ENCODE measurements at regions not wholly inside any gene's neighbourhood (a gene's known extent, or its start where the extent isn't known, plus 50 kb on each side); places are given as distances from the start of the nearest gene placed in this dataset.

- Histone ChIP-seq H2AFZ (ENCODE audit: insufficient read depth, low read length, poor library complexity) (no peak overlapping the region), H3K9me3 (ENCODE audit: insufficient read depth, low read depth, low read length) (no peaks in the 10 kb centered on the region), H2BK12ac (ENCODE audit: low read length) (peak overlapping the region; percentile 89), H2BK5ac (ENCODE audit: low read depth, low read length, poor library complexity) (peak overlapping the region; percentile 32), H3K4ac (ENCODE audit: low read depth, low read length) (no peak overlapping the region), H2AK5ac (ENCODE audit: low read length) (no peak overlapping the region), H3K9ac (ENCODE audit: low read length) (no peak overlapping the region), H3K27ac (ENCODE audit: low read depth, low read length) (no peak overlapping the region), H4K91ac (ENCODE audit: low read depth, low read length) (no peak overlapping the region), H3K36me3 (ENCODE audit: control insufficient read depth in 1 of 2, insufficient read depth in 2 of 2, low read length in 2 of 2) (no peaks in the 10 kb centered on the region), H4K8ac (ENCODE audit: low read depth, low read length) (no peak overlapping the region), H3K79me2 (ENCODE audit: control insufficient read depth, insufficient read depth, low read length, poor library complexity) (no peaks in the 10 kb centered on the region), H3K18ac (ENCODE audit: low read length) (no peak overlapping the region), H3K27me3 (ENCODE audit: insufficient read depth, low read length) (no peaks in the 10 kb centered on the region), H3K79me1 (ENCODE audit: low read length) (peaks cover 4% of the 10 kb centered on the region), H3K4me3 (ENCODE audit: low read depth, low read length) (no peak overlapping the region), H3K23ac (ENCODE audit: low read length) (no peak overlapping the region), H2BK120ac (ENCODE audit: insufficient read depth, low read length, poor library complexity) (no peak overlapping the region), H4K12ac (ENCODE audit: low read depth, low read length) (no peak overlapping the region), H3K14ac (ENCODE audit: low read length) (no peak overlapping the region), H3K4me2 (ENCODE audit: low read length) (no peak overlapping the region), H3K4me1 (ENCODE audit: control insufficient read depth in 1 of 2, insufficient read depth in 2 of 2, low read length in 2 of 2) (peaks cover 18 to 33% of the 10 kb centered on the region in 2 experiments)
- peak; percentile 57 to 89 for DNase-seq
- no CpG with 5 or more reads among the region's 4 CpGs for WGBS (ENCODE audit: extremely low coverage, insufficient coverage, insufficient read length)
These were observed 379.5 kb upstream of the SEMA6D start for GRCh38 chr15:47337836-47338235.

GRCh38 chr15:47338771-47339170, 378.5 kb upstream of the SEMA6D start:
- Histone ChIP-seq H3K36me3 (ENCODE audit: control insufficient read depth in 1 of 2, insufficient read depth in 2 of 2, low read length in 2 of 2) (no peaks in the 10 kb centered on the region), H2BK120ac (ENCODE audit: insufficient read depth, low read length, poor library complexity) (peak overlapping the region; percentile 9), H3K23ac (ENCODE audit: low read length) (no peak overlapping the region)

GRCh38 chr15:47339800-47340570, 377.3 kb upstream of the SEMA6D start:
- no peak overlapping the region for H3K4me2 ChIP-seq (ENCODE audit: low read length)
- no peak overlapping the region for H4K8ac ChIP-seq (ENCODE audit: low read depth, low read length)
- peaks cover 18 to 26% of the 10 kb centered on the region in 2 experiments for H3K4me1 ChIP-seq (ENCODE audit: control insufficient read depth in 1 of 2, insufficient read depth in 2 of 2, low read length in 2 of 2)
- no peaks in the 10 kb centered on the region for H3K27me3 ChIP-seq (ENCODE audit: insufficient read depth, low read length)
- H3K79me2 ChIP-seq (ENCODE audit: control insufficient read depth, insufficient read depth, low read length, poor library complexity): no peaks in the 10 kb centered on the region
- no peak overlapping the region for H3K14ac ChIP-seq (ENCODE audit: low read length)
- H4K12ac ChIP-seq (ENCODE audit: low read depth, low read length): no peak overlapping the region
- no peak overlapping the region for H3K4me3 ChIP-seq (ENCODE audit: low read depth, low read length)
- no peak overlapping the region for H3K18ac ChIP-seq (ENCODE audit: low read length)
- WGBS (ENCODE audit: extremely low coverage, insufficient coverage, insufficient read length): no CpG with 5 or more reads among the region's 4 CpGs
- H2BK120ac ChIP-seq (ENCODE audit: insufficient read depth, low read length, poor library complexity): no peak overlapping the region
- H3K27ac ChIP-seq (ENCODE audit: low read depth, low read length): peak overlapping the region; percentile 39
- H4K91ac ChIP-seq (ENCODE audit: low read depth, low read length): peak overlapping the region; percentile 75
- H3K4ac ChIP-seq (ENCODE audit: low read depth, low read length): no peak overlapping the region
- H3K79me1 ChIP-seq (ENCODE audit: low read length): peaks cover 4% of the 10 kb centered on the region
- H2BK12ac ChIP-seq (ENCODE audit: low read length): no peak overlapping the region
- H2BK5ac ChIP-seq (ENCODE audit: low read depth, low read length, poor library complexity): peak overlapping the region; percentile 39
- peak; percentile 81 to 92 for DNase-seq
- H2AK5ac ChIP-seq (ENCODE audit: low read length): no peak overlapping the region
- no peaks in the 10 kb centered on the region for H3K9me3 ChIP-seq (ENCODE audit: insufficient read depth, low read depth, low read length)
- H3K9ac ChIP-seq (ENCODE audit: low read length): no peak overlapping the region
- H3K23ac ChIP-seq (ENCODE audit: low read length): no peak overlapping the region
- no peak overlapping the region for H2AFZ ChIP-seq (ENCODE audit: insufficient read depth, low read length, poor library complexity)
- H3K36me3 ChIP-seq (ENCODE audit: control insufficient read depth in 1 of 2, insufficient read depth in 2 of 2, low read length in 2 of 2): no peaks in the 10 kb centered on the region

More at GRCh38 chr15:47338771-47339170, 378.5 kb upstream of the SEMA6D start:
- H2BK12ac ChIP-seq (ENCODE audit: low read length): no peak overlapping the region
- H3K14ac ChIP-seq (ENCODE audit: low read length): no peak overlapping the region
- DNase-seq: peak; percentile 59 to 91
- peak overlapping the region; percentile 18 for H2BK5ac ChIP-seq (ENCODE audit: low read depth, low read length, poor library complexity)
- no peak overlapping the region for H3K4me3 ChIP-seq (ENCODE audit: low read depth, low read length)
- H4K12ac ChIP-seq (ENCODE audit: low read depth, low read length): no peak overlapping the region
- peak overlapping the region; percentile 61 for H3K27ac ChIP-seq (ENCODE audit: low read depth, low read length)
- H3K18ac ChIP-seq (ENCODE audit: low read length): no peak overlapping the region
- H2AK5ac ChIP-seq (ENCODE audit: low read length): no peak overlapping the region
- peaks cover 4% of the 10 kb centered on the region for H3K79me1 ChIP-seq (ENCODE audit: low read length)
- no CpG with 5 or more reads among the region's 3 CpGs for WGBS (ENCODE audit: extremely low coverage, insufficient coverage, insufficient read length)
- no peaks in the 10 kb centered on the region for H3K27me3 ChIP-seq (ENCODE audit: insufficient read depth, low read length)
- H3K9me3 ChIP-seq (ENCODE audit: insufficient read depth, low read depth, low read length): no peaks in the 10 kb centered on the region
- H4K8ac ChIP-seq (ENCODE audit: low read depth, low read length): no peak overlapping the region
- no peak overlapping the region for H3K4me2 ChIP-seq (ENCODE audit: low read length)
- H3K4me1 ChIP-seq (ENCODE audit: control insufficient read depth in 1 of 2, insufficient read depth in 2 of 2, low read length in 2 of 2): peaks cover 18 to 31% of the 10 kb centered on the region in 2 experiments
- no peaks in the 10 kb centered on the region for H3K79me2 ChIP-seq (ENCODE audit: control insufficient read depth, insufficient read depth, low read length, poor library complexity)
- no peak overlapping the region for H2AFZ ChIP-seq (ENCODE audit: insufficient read depth, low read length, poor library complexity)
- H3K4ac ChIP-seq (ENCODE audit: low read depth, low read length): no peak overlapping the region
- no peak overlapping the region for H3K9ac ChIP-seq (ENCODE audit: low read length)
- peak overlapping the region; percentile 75 for H4K91ac ChIP-seq (ENCODE audit: low read depth, low read length)

DNA sequence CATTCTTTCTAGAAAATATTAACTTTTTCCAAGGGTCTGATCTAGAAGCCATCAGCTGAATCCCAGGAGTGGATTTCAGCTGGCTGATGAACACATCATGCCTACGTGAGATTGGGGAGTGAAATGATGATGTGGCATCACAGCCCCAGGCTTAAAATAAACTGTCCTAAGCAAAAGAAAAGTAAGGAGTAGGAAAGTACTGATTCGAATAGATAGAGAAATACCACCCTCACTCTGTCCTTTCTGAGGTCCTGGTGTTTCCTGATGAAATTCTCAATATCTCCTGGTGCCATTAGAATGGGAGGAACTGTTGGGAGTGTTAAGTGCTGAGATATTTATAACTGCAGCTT, 376.8 kb upstream of the SEMA6D start:
- Histone ChIP-seq H3K4me2 (ENCODE audit: low read length) (no peak overlapping the region), H2AFZ (ENCODE audit: insufficient read depth, low read length, poor library complexity) (no peak overlapping the region), H3K4me3 (ENCODE audit: low read depth, low read length) (no peak overlapping the region), H3K4me1 (ENCODE audit: control insufficient read depth in 1 of 2, insufficient read depth in 2 of 2, low read length in 2 of 2) (peaks cover 18 to 26% of the 10 kb centered on the region in 2 experiments), H3K27ac (ENCODE audit: low read depth, low read length) (peak overlapping the region; percentile 39), H2BK12ac (ENCODE audit: low read length) (no peak overlapping the region), H3K18ac (ENCODE audit: low read length) (no peak overlapping the region), H3K14ac (ENCODE audit: low read length) (no peak overlapping the region), H4K8ac (ENCODE audit: low read depth, low read length) (no peak overlapping the region), H3K9me3 (ENCODE audit: insufficient read depth, low read depth, low read length) (no peaks in the 10 kb centered on the region), H3K36me3 (ENCODE audit: control insufficient read depth in 1 of 2, insufficient read depth in 2 of 2, low read length in 2 of 2) (no peaks in the 10 kb centered on the region), H2AK5ac (ENCODE audit: low read length) (no peak overlapping the region), H3K79me2 (ENCODE audit: control insufficient read depth, insufficient read depth, low read length, poor library complexity) (no peaks in the 10 kb centered on the region), H3K23ac (ENCODE audit: low read length) (no peak overlapping the region), H3K4ac (ENCODE audit: low read depth, low read length) (no peak overlapping the region), H3K79me1 (ENCODE audit: low read length) (peaks cover 4% of the 10 kb centered on the region), H2BK5ac (ENCODE audit: low read depth, low read length, poor library complexity) (no peak overlapping the region), H4K12ac (ENCODE audit: low read depth, low read length) (no peak overlapping the region), H4K91ac (ENCODE audit: low read depth, low read length) (no peak overlapping the region), H3K9ac (ENCODE audit: low read length) (no peak overlapping the region), H3K27me3 (ENCODE audit: insufficient read depth, low read length) (no peaks in the 10 kb centered on the region), H2BK120ac (ENCODE audit: insufficient read depth, low read length, poor library complexity) (peak overlapping the region; percentile 20)
- no CpG with 5 or more reads among the region's 2 CpGs for WGBS (ENCODE audit: extremely low coverage, insufficient coverage, insufficient read length)
- DNase-seq: peak; percentile 80 to 90
